HEK293 (cell line): ENCODE measurements at regions not wholly inside any gene's neighbourhood (a gene's known extent, or its start where the extent isn't known, plus 50 kb on each side); places are given as distances from the start of the nearest gene placed in this dataset.

Source experiments
- HOXA7 ChIP-seq: sonication (generic); formaldehyde crosslinking; IDR thresholded peaks from 2 replicates; pipeline ENCODE4 v1.8.1; 2022; ENCODE audit warnings: missing genetic modification reagents, borderline replicate concordance
- ZNF239 ChIP-seq: fragments of 450-650 bp; formaldehyde crosslinking; IDR thresholded peaks from 2 replicates; pipeline ENCODE4 v1.5.1; 2016; ENCODE audit warnings: missing biosample characterization, missing genetic modification characterization
- TF ChIP-seq, protein P1 (sequence below): fragments of 450-650 bp; formaldehyde crosslinking; IDR thresholded peaks from 2 replicates; pipeline ENCODE4 v1.5.1; 2016; ENCODE audit warnings: missing biosample characterization, missing genetic modification characterization
- TF ChIP-seq, protein P2 (sequence below): fragments of 450-650 bp; formaldehyde crosslinking; IDR thresholded peaks from 2 replicates; pipeline ENCODE4 v1.5.1; 2016; ENCODE audit warnings: missing biosample characterization, missing genetic modification characterization

DNA sequence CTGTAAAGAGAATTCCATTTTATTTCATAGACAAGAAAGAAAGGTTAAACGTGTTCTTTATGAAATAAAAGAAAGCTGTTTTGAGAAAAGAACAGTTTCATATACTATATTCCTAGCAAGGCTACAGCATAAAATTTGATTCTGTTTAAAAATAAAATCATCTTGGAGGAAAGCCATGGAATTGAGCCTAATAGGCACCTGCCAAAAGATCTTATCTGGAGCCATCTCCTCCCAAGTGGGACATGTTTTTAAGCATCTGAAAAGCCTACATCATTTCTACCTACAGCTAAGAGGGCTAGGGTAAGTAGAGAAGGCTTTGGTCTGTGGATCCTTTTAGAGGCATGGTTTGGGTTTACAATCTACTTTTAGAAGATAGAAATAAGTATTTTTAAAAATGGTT is 89.3 kb downstream of the GAS1 start:
- no peak for TF ChIP-seq ZNF239 (tag by site-specific recombination)
- no peak for TF ChIP-seq HOXA7 (CRISPR knock-in tag)
- TF ChIP-seq, protein P1, sequence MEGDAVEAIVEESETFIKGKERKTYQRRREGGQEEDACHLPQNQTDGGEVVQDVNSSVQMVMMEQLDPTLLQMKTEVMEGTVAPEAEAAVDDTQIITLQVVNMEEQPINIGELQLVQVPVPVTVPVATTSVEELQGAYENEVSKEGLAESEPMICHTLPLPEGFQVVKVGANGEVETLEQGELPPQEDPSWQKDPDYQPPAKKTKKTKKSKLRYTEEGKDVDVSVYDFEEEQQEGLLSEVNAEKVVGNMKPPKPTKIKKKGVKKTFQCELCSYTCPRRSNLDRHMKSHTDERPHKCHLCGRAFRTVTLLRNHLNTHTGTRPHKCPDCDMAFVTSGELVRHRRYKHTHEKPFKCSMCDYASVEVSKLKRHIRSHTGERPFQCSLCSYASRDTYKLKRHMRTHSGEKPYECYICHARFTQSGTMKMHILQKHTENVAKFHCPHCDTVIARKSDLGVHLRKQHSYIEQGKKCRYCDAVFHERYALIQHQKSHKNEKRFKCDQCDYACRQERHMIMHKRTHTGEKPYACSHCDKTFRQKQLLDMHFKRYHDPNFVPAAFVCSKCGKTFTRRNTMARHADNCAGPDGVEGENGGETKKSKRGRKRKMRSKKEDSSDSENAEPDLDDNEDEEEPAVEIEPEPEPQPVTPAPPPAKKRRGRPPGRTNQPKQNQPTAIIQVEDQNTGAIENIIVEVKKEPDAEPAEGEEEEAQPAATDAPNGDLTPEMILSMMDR: no peak
- TF ChIP-seq, protein P2, sequence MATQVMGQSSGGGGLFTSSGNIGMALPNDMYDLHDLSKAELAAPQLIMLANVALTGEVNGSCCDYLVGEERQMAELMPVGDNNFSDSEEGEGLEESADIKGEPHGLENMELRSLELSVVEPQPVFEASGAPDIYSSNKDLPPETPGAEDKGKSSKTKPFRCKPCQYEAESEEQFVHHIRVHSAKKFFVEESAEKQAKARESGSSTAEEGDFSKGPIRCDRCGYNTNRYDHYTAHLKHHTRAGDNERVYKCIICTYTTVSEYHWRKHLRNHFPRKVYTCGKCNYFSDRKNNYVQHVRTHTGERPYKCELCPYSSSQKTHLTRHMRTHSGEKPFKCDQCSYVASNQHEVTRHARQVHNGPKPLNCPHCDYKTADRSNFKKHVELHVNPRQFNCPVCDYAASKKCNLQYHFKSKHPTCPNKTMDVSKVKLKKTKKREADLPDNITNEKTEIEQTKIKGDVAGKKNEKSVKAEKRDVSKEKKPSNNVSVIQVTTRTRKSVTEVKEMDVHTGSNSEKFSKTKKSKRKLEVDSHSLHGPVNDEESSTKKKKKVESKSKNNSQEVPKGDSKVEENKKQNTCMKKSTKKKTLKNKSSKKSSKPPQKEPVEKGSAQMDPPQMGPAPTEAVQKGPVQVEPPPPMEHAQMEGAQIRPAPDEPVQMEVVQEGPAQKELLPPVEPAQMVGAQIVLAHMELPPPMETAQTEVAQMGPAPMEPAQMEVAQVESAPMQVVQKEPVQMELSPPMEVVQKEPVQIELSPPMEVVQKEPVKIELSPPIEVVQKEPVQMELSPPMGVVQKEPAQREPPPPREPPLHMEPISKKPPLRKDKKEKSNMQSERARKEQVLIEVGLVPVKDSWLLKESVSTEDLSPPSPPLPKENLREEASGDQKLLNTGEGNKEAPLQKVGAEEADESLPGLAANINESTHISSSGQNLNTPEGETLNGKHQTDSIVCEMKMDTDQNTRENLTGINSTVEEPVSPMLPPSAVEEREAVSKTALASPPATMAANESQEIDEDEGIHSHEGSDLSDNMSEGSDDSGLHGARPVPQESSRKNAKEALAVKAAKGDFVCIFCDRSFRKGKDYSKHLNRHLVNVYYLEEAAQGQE (tag by site-specific recombination): no peak
